ENCODE measurements at regions not wholly inside any gene's neighbourhood (a gene's known extent, or its start where the extent isn't known, plus 50 kb on each side); places are given as distances from the start of the nearest gene placed in this dataset.

DNA sequence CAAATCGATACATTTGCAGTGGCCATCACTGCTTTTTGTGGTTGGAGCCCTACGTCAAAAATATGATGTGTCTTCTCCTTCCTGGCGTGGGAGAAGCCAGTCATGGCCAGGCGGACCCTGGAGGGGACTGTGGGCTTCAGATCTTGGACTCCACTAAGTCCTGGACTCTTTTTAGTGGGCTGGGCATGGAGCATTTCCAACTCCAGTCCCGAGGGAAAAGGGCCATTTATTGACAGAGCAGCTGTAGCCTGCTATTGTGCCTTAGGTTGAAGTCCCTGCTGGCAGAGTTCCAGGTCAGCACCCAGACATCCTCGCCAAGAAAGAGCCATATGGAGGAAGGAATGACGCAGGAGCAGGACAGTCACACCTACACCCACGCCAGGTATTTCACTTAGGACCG lies 179.2 kb upstream of the ZNF507 start:
- TF ChIP-seq, protein P1, sequence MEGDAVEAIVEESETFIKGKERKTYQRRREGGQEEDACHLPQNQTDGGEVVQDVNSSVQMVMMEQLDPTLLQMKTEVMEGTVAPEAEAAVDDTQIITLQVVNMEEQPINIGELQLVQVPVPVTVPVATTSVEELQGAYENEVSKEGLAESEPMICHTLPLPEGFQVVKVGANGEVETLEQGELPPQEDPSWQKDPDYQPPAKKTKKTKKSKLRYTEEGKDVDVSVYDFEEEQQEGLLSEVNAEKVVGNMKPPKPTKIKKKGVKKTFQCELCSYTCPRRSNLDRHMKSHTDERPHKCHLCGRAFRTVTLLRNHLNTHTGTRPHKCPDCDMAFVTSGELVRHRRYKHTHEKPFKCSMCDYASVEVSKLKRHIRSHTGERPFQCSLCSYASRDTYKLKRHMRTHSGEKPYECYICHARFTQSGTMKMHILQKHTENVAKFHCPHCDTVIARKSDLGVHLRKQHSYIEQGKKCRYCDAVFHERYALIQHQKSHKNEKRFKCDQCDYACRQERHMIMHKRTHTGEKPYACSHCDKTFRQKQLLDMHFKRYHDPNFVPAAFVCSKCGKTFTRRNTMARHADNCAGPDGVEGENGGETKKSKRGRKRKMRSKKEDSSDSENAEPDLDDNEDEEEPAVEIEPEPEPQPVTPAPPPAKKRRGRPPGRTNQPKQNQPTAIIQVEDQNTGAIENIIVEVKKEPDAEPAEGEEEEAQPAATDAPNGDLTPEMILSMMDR (IDR thresholded peaks at IDR 0.05; ENCODE audit: insufficient read depth, low read depth, low read length): no peak
- H3K4me3 ChIP-seq (ENCODE audit: low read depth, low read length): no peak overlapping the region
- DNase-seq (ENCODE audit: low read depth): no peak

DNA sequence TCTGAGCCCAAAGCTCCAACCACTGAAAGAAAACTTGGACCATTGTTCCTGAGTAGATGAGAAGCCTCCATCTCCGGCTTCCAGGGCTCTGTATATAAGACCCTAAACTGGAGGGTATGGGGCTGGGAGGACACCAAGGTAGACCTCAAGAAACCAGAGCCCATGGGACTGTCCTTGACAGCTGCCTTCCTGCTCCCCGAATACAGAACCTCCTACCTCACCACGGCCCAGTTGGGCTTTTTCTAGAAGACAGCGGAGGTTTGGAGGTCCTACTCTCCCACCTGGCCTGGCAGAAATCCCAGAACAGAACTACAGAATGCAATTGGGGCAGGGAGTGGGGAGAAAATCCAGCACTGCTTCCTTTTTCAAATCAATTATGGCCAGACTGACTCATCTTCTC lies 177.3 kb upstream of the ZNF507 start:
- H3K4me3 ChIP-seq (ENCODE audit: low read depth, low read length): no peak overlapping the region
- TF ChIP-seq, protein P1 (IDR thresholded peaks at IDR 0.05; ENCODE audit: insufficient read depth, low read depth, low read length): no peak
- no peak for DNase-seq (ENCODE audit: low read depth)

DNA sequence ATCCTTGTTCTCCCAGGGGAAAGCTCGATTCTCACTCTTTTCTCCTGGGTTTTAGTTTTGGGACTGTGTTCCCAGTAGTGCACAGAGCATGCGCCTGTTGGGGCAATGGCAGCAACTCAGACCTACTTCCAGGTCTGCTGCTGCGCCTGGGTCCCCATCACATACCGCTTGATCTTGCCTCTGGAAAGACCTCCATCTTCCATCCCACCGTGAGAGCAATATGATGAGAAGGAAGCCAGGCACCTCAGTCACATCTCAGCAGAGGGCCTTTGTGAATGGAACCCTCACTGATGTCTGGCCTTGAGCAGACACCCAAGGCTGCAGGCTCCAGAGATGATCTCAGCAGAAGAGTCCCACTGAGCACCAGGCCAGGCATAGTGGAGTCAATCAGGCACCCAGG lies 176.8 kb upstream of the ZNF507 start:
- no peak for DNase-seq (ENCODE audit: low read depth)
- TF ChIP-seq, protein P1 (IDR thresholded peaks at IDR 0.05; ENCODE audit: insufficient read depth, low read depth, low read length): no peak
- H3K4me3 ChIP-seq (ENCODE audit: low read depth, low read length): no peak overlapping the region

DNA sequence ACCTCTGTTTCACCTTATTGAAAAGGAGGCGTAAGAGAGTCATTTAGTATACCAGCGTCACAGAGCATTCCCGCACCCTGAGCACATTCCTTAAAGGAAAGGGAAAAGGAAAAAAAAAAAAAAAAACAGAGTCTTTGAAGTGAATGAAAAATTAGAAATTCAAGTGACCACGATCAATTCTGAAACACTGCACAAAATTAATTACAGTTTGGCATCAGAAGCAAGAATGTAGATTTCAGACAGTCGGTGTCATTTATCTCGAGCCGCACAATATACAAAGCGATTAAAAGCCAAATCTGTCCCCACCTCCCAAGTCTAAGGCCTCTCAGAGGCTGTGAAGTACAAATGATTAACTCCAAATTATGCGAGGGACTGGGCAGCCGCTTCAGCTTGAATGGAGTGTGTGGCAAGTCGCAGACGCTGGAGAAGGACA lies 173.7 kb upstream of the ZNF507 start:
- TF ChIP-seq, protein P1 (IDR thresholded peaks at IDR 0.05; ENCODE audit: insufficient read depth, low read depth, low read length): no peak
- no peak for DNase-seq (ENCODE audit: low read depth)
- H3K4me3 ChIP-seq (ENCODE audit: low read depth, low read length): no peak overlapping the region

DNA sequence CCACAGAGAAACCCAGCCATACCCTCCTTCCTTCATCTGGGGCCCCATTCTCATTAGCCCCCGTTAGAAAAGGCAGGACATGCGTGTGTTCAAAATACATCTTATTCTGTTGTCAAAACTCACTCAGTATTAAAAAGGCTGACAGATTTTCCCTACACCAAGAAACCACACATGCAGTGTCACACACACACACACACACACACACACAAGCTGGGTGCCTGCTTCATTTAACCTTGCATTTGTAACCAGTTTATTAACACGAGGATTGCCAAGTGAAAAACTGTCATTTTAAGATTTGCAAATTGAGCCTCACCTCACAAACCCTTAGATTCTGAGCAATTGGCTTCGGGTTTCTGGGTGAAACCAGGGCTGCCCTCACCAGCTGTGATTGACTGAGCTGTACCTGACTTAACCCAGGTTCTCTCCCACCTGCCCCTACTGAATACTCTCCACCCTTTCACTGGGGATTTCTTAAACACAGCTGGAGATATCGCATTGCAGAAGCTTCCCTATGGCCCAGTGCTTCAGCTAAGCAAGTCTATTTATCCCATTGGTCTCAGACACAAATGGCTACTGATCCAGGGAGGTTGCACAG lies 172.7 kb upstream of the ZNF507 start:
- TF ChIP-seq, protein P1 (IDR thresholded peaks at IDR 0.05; ENCODE audit: insufficient read depth, low read depth, low read length): no peak
- DNase-seq (ENCODE audit: low read depth): no peak

DNA sequence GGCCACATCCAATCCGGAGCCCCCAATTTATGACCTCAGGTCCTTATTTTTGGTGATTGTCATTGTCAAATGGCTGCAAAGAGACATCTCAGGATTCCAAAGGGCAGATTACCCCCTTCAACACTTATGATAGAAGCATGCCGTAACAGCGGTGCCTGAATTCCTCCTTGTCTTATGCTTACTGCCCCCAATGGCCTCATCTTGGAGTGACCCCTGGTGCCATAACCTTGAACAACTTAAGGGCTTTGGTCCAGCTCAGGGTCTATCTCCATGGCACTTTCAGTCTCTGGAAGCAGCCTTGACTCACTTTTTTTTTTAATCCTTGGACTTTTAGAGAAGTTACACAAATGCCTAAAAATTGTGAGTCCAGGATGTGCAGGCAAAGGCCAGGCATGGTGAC lies 171.6 kb upstream of the ZNF507 start:
- no peak for DNase-seq (ENCODE audit: low read depth)
- TF ChIP-seq, protein P1 (IDR thresholded peaks at IDR 0.05; ENCODE audit: insufficient read depth, low read depth, low read length): no peak
- H3K4me3 ChIP-seq (ENCODE audit: low read depth, low read length): no peak overlapping the region

More for the DNA sequence above, 172.7 kb upstream of the ZNF507 start:
- no peak overlapping the region for H3K4me3 ChIP-seq (ENCODE audit: low read depth, low read length)
